ENCODE measurements at regions not wholly inside any gene's neighbourhood (a gene's known extent, or its start where the extent isn't known, plus 50 kb on each side); places are given as distances from the start of the nearest gene placed in this dataset.
"Not testable (repeated sequence)": the region's sequence is repeated elsewhere in the genome, so short reads cannot be mapped to it uniquely, and the experiment has no call there.

- CTCF ChIA-PET; H3K4me1 Mint-ChIP-seq (ENCODE audit: low read depth); H3K4me3 Mint-ChIP-seq; H3K36me3 Mint-ChIP-seq (ENCODE audit: low read depth); H3K27me3 Mint-ChIP-seq (ENCODE audit: low read depth); DNase-seq; ATAC-seq; H3K9me3 Mint-ChIP-seq (ENCODE audit: insufficient read depth); POLR2A ChIA-PET; H3K27ac Mint-ChIP-seq: not testable (repeated sequence)
These were observed 167.3 kb downstream of the SEC23IP start for GRCh38 chr10:120059790-120060189.

GRCh38 chr10:120067427-120067826 is 174.9 kb downstream of the SEC23IP start:
- peaks cover 5% of the 10 kb centered on the region for H3K27me3 Mint-ChIP-seq (ENCODE audit: low read depth)
- no peak overlapping the region for H3K4me3 Mint-ChIP-seq
- CTCF ChIA-PET = no interaction called here
- POLR2A ChIA-PET = no interaction called here
- no peaks in the 10 kb centered on the region for H3K9me3 Mint-ChIP-seq (ENCODE audit: insufficient read depth)
- no peak overlapping the region for H3K27ac Mint-ChIP-seq
- ATAC-seq (no peak), DNase-seq (no peak)
- H3K4me1 Mint-ChIP-seq (ENCODE audit: low read depth) = no peaks in the 10 kb centered on the region
- H3K36me3 Mint-ChIP-seq (ENCODE audit: low read depth) = no peaks in the 10 kb centered on the region

- Mint-ChIP-seq H3K27me3 (ENCODE audit: low read depth) (peaks cover 9% of the 10 kb centered on the region), H3K9me3 (ENCODE audit: insufficient read depth) (no peaks in the 10 kb centered on the region), H3K4me1 (ENCODE audit: low read depth) (no peaks in the 10 kb centered on the region), H3K36me3 (ENCODE audit: low read depth) (no peaks in the 10 kb centered on the region), H3K27ac (no peak overlapping the region), H3K4me3 (no peak overlapping the region)
- ChIA-PET CTCF (no interaction called here), POLR2A (no interaction called here)
- DNase-seq (no peak), ATAC-seq (no peak)
These were observed 177.2 kb downstream of the SEC23IP start for GRCh38 chr10:120069700-120070099.

GRCh38 chr10:120075349-120075748 is 182.8 kb downstream of the SEC23IP start:
- H3K27me3 Mint-ChIP-seq (ENCODE audit: low read depth) = peaks cover 13% of the 10 kb centered on the region
- DNase-seq (no peak), ATAC-seq (no peak)
- H3K36me3 Mint-ChIP-seq (ENCODE audit: low read depth) = no peaks in the 10 kb centered on the region
- no peak overlapping the region for H3K4me3 Mint-ChIP-seq
- POLR2A ChIA-PET = no interaction called here
- CTCF ChIA-PET = no interaction called here
- no peaks in the 10 kb centered on the region for H3K9me3 Mint-ChIP-seq (ENCODE audit: insufficient read depth)
- no peaks in the 10 kb centered on the region for H3K4me1 Mint-ChIP-seq (ENCODE audit: low read depth)
- no peak overlapping the region for H3K27ac Mint-ChIP-seq

- H3K9me3 Mint-ChIP-seq (ENCODE audit: insufficient read depth) = no peaks in the 10 kb centered on the region
- ChIA-PET POLR2A (no interaction called here), CTCF (no interaction called here)
- H3K4me3 Mint-ChIP-seq = no peak overlapping the region
- no peaks in the 10 kb centered on the region for H3K36me3 Mint-ChIP-seq (ENCODE audit: low read depth)
- ATAC-seq (no peak), DNase-seq (no peak)
- H3K4me1 Mint-ChIP-seq (ENCODE audit: low read depth) = no peaks in the 10 kb centered on the region
- H3K27me3 Mint-ChIP-seq (ENCODE audit: low read depth) = peaks cover 12% of the 10 kb centered on the region
- H3K27ac Mint-ChIP-seq = no peak overlapping the region
These were observed 184.6 kb downstream of the SEC23IP start for GRCh38 chr10:120076996-120077706.

- no peaks in the 10 kb centered on the region for H3K36me3 Mint-ChIP-seq (ENCODE audit: low read depth)
- DNase-seq = no peak
- H3K4me1 Mint-ChIP-seq (ENCODE audit: low read depth) = no peaks in the 10 kb centered on the region
These were observed 185.4 kb downstream of the SEC23IP start for GRCh38 chr10:120077707-120078492.

GRCh38 chr10:120085096-120085796 is 192.7 kb downstream of the SEC23IP start:
- no peak overlapping the region for H3K27ac Mint-ChIP-seq
- ChIA-PET POLR2A (no interaction called here), CTCF (no interaction called here)
- ATAC-seq = no peak
- DNase-seq = no peak
- no peak overlapping the region for H3K4me3 Mint-ChIP-seq
- H3K27me3 Mint-ChIP-seq (ENCODE audit: low read depth) = no peaks in the 10 kb centered on the region
- no peaks in the 10 kb centered on the region for H3K36me3 Mint-ChIP-seq (ENCODE audit: low read depth)
- no peaks in the 10 kb centered on the region for H3K4me1 Mint-ChIP-seq (ENCODE audit: low read depth)
- H3K9me3 Mint-ChIP-seq (ENCODE audit: insufficient read depth) = no peaks in the 10 kb centered on the region

More at GRCh38 chr10:120077707-120078492, 185.4 kb downstream of the SEC23IP start:
- ATAC-seq = no peak
- H3K4me3 Mint-ChIP-seq = no peak overlapping the region
- CTCF ChIA-PET = no interaction called here
- H3K9me3 Mint-ChIP-seq (ENCODE audit: insufficient read depth) = no peaks in the 10 kb centered on the region
- peaks cover 12% of the 10 kb centered on the region for H3K27me3 Mint-ChIP-seq (ENCODE audit: low read depth)
- no peak overlapping the region for H3K27ac Mint-ChIP-seq
- POLR2A ChIA-PET = no interaction called here

GRCh38 chr10:120086066-120086465 is 193.5 kb downstream of the SEC23IP start:
- Mint-ChIP-seq H3K27ac (no peak overlapping the region), H3K9me3 (ENCODE audit: insufficient read depth) (no peaks in the 10 kb centered on the region), H3K36me3 (ENCODE audit: low read depth) (no peaks in the 10 kb centered on the region), H3K27me3 (ENCODE audit: low read depth) (no peaks in the 10 kb centered on the region), H3K4me1 (ENCODE audit: low read depth) (no peaks in the 10 kb centered on the region), H3K4me3 (no peak overlapping the region)
- DNase-seq = no peak
- ChIA-PET POLR2A (no interaction called here), CTCF (no interaction called here)
- ATAC-seq = no peak

- Mint-ChIP-seq H3K9me3 (ENCODE audit: insufficient read depth) (no peaks in the 10 kb centered on the region), H3K36me3 (ENCODE audit: low read depth) (no peaks in the 10 kb centered on the region), H3K27ac (no peak overlapping the region), H3K4me3 (no peak overlapping the region), H3K27me3 (ENCODE audit: low read depth) (no peaks in the 10 kb centered on the region), H3K4me1 (ENCODE audit: low read depth) (no peaks in the 10 kb centered on the region)
- ATAC-seq (no peak), DNase-seq (no peak)
- CTCF ChIA-PET = no interaction called here
- POLR2A ChIA-PET = no interaction called here
These were observed 194.6 kb downstream of the SEC23IP start for GRCh38 chr10:120087109-120087508.

- POLR2A ChIA-PET = no interaction called here
- DNase-seq (no peak), ATAC-seq (no peak)
- Mint-ChIP-seq H3K4me1 (ENCODE audit: low read depth) (peaks cover 5% of the 10 kb centered on the region), H3K27me3 (ENCODE audit: low read depth) (no peaks in the 10 kb centered on the region), H3K4me3 (no peak overlapping the region), H3K36me3 (ENCODE audit: low read depth) (no peaks in the 10 kb centered on the region), H3K9me3 (ENCODE audit: insufficient read depth) (no peaks in the 10 kb centered on the region), H3K27ac (no peak overlapping the region)
- CTCF ChIA-PET = no interaction called here
These were observed 203.3 kb downstream of the SEC23IP start for GRCh38 chr10:120095875-120096274.

- no peak overlapping the region for H3K4me3 Mint-ChIP-seq
- H3K27me3 Mint-ChIP-seq (ENCODE audit: low read depth) = peaks cover 5% of the 10 kb centered on the region
- CTCF ChIA-PET = no interaction called here
- H3K4me1 Mint-ChIP-seq (ENCODE audit: low read depth) = peaks cover 5% of the 10 kb centered on the region
- H3K36me3 Mint-ChIP-seq (ENCODE audit: low read depth) = no peaks in the 10 kb centered on the region
- ATAC-seq (no peak), DNase-seq (no peak)
- POLR2A ChIA-PET = no interaction called here
- H3K9me3 Mint-ChIP-seq (ENCODE audit: insufficient read depth) = no peaks in the 10 kb centered on the region
- H3K27ac Mint-ChIP-seq = no peak overlapping the region
These were observed 205.2 kb downstream of the SEC23IP start for GRCh38 chr10:120097766-120098165.

- no peaks in the 10 kb centered on the region for H3K9me3 Mint-ChIP-seq (ENCODE audit: insufficient read depth)
- no peak overlapping the region for H3K27ac Mint-ChIP-seq
- ChIA-PET POLR2A (no interaction called here), CTCF (no interaction called here)
- H3K27me3 Mint-ChIP-seq (ENCODE audit: low read depth) = peaks cover 5% of the 10 kb centered on the region
- H3K4me3 Mint-ChIP-seq = no peak overlapping the region
- H3K36me3 Mint-ChIP-seq (ENCODE audit: low read depth) = no peaks in the 10 kb centered on the region
- peaks cover 5% of the 10 kb centered on the region for H3K4me1 Mint-ChIP-seq (ENCODE audit: low read depth)
- DNase-seq = no peak
- no peak for ATAC-seq
These were observed 205.9 kb downstream of the SEC23IP start for GRCh38 chr10:120098232-120098930.

Data from activated CD8-positive, alpha-beta T cell treated with anti-CD3 and anti-CD28 coated beads, Interleukin-2, amount 10 ng/mL, durations not matched to agents 7 days and 5 days (primary cell).